ENCODE measurements at regions not wholly inside any gene's neighbourhood (a gene's known extent, or its start where the extent isn't known, plus 50 kb on each side); places are given as distances from the start of the nearest gene placed in this dataset.

GRCh38 chr18:78085241-78086185, 835.9 kb downstream of the GALR1 start:
- no peak for DNase-seq
- intact Hi-C loops (cut with DNase I, micrococcal nuclease) = no loop called here
- TF ChIP-seq, protein P1, sequence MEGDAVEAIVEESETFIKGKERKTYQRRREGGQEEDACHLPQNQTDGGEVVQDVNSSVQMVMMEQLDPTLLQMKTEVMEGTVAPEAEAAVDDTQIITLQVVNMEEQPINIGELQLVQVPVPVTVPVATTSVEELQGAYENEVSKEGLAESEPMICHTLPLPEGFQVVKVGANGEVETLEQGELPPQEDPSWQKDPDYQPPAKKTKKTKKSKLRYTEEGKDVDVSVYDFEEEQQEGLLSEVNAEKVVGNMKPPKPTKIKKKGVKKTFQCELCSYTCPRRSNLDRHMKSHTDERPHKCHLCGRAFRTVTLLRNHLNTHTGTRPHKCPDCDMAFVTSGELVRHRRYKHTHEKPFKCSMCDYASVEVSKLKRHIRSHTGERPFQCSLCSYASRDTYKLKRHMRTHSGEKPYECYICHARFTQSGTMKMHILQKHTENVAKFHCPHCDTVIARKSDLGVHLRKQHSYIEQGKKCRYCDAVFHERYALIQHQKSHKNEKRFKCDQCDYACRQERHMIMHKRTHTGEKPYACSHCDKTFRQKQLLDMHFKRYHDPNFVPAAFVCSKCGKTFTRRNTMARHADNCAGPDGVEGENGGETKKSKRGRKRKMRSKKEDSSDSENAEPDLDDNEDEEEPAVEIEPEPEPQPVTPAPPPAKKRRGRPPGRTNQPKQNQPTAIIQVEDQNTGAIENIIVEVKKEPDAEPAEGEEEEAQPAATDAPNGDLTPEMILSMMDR (IDR thresholded peaks at IDR 0.05) = no peak
- no peak for ATAC-seq
- H3K4me3 ChIP-seq = no peak overlapping the region
- H3K4me1 ChIP-seq (ENCODE audit: low read depth) = no peaks in the 10 kb centered on the region
- H3K9me3 ChIP-seq = no peaks in the 10 kb centered on the region
- no peaks in the 10 kb centered on the region for H3K36me3 ChIP-seq (ENCODE audit: low read depth)

DNA sequence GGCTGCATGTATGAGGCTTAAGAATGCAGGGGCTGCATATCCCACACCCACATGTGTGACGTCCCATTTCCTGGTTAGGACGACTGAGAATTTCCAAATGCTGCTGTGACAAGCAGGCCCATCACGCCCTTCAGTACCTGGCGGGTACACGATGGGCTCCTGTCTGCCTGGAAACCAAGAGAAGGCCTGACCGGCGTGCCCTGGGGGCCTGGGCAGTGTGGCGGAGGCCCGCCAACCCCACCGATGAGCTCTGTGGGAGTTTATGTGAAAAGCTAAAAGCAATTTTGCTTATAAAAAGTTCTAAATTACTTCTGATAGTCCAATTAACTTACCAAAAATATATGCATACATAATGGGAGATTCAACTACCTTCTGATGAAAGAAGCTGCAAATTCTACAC, 837.3 kb downstream of the GALR1 start:
- intact Hi-C loops (cut with DNase I, micrococcal nuclease) = no loop called here
- TF ChIP-seq, protein P1 (IDR thresholded peaks at IDR 0.05) = no peak
- DNase-seq = no peak

DNA sequence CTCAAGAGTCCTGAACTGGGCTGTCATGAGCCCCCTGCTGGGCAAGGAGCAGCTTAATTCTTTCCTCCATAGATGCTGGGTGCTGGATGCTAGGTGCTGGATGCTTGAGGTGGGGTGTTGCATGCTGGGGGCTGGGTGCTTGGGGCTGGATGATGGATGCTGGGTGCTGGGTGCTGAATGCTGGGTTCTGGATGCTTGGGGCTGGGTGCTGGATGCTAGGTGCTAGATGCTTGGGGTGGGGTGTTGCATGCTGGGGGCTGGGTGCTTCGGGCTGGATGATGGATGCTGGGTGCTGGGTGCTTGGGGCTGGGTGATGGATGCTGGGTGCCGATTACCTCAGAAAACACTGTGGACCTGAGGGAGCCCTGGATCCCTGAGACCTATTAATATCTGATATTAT, 837.7 kb downstream of the GALR1 start:
- H3K4me3 ChIP-seq = no peak overlapping the region
- no peaks in the 10 kb centered on the region for H3K4me1 ChIP-seq (ENCODE audit: low read depth)
- ATAC-seq = peak; percentile 19
- H3K9me3 ChIP-seq = no peaks in the 10 kb centered on the region
- intact Hi-C loops (cut with DNase I, micrococcal nuclease) = no loop called here
- TF ChIP-seq, protein P1 (IDR thresholded peaks at IDR 0.05) = no peak
- DNase-seq = no peak
- H3K36me3 ChIP-seq (ENCODE audit: low read depth) = no peaks in the 10 kb centered on the region

More for the DNA sequence above, 837.3 kb downstream of the GALR1 start:
- no peak for ATAC-seq
- Histone ChIP-seq H3K36me3 (ENCODE audit: low read depth) (no peaks in the 10 kb centered on the region), H3K4me1 (ENCODE audit: low read depth) (no peaks in the 10 kb centered on the region), H3K9me3 (no peaks in the 10 kb centered on the region), H3K4me3 (no peak overlapping the region)

DNA sequence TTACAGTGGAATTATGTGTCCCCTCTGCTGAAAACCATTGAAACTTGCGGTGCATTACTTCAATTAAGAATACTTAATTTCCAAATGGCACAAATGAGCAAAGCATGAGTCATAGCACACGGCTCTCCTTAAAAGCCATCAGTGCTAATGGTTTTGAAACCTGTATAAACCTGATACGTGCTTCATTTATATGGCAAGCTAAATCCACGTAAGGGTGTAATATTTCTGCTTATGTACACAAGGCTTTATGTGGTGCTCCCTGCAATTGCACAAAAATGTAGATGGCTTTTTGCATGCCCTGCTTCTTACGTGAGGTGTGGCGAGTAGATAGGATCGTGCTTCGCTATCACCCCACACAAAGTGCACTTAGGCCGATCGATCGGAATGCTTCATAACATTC, 840.9 kb downstream of the GALR1 start:
- Histone ChIP-seq H3K4me1 (ENCODE audit: low read depth) (no peaks in the 10 kb centered on the region), H3K9me3 (peaks cover 2% of the 10 kb centered on the region), H3K4me3 (no peak overlapping the region), H3K36me3 (ENCODE audit: low read depth) (no peaks in the 10 kb centered on the region)
- DNase-seq (no peak), ATAC-seq (no peak)
- intact Hi-C loops (cut with DNase I, micrococcal nuclease) = no loop called here
- TF ChIP-seq, protein P1 (IDR thresholded peaks at IDR 0.05) = no peak

- Histone ChIP-seq H3K36me3 (ENCODE audit: low read depth) (no peaks in the 10 kb centered on the region), H3K4me3 (no peak overlapping the region), H3K4me1 (ENCODE audit: low read depth) (no peaks in the 10 kb centered on the region), H3K9me3 (peaks cover 2% of the 10 kb centered on the region)
- intact Hi-C loops (cut with DNase I, micrococcal nuclease) = no loop called here
- TF ChIP-seq, protein P1 (IDR thresholded peaks at IDR 0.05) = no peak
- ATAC-seq (no peak), DNase-seq (no peak)
Measured at GRCh38 chr18:78092901-78093300, 843.3 kb downstream of the GALR1 start.
